D721Med (cell line): ENCODE measurements at regions not wholly inside any gene's neighbourhood (a gene's known extent, or its start where the extent isn't known, plus 50 kb on each side); places are given as distances from the start of the nearest gene placed in this dataset.

ENCODE experiments used
- DNase-seq: peaks from one replicate; pipeline ENCODE4 v3.0.0; 2011; ENCODE audit warnings: low spot score; ENCODE audit not compliant: insufficient read length
- FAIRE-seq: peaks from 2 replicates; lab custom pipeline; 2011; peaks lifted over from hg19 to GRCh38; lab: Jason Lieb, UNC
- TF ChIP-seq, protein P1 (sequence below): IDR thresholded peaks from 2 replicates; pipeline ENCODE4 v1.5.1; 2012; ENCODE audit warnings: mild to moderate bottlenecking, control low read depth; ENCODE audit not compliant: insufficient read depth; ENCODE audit errors: missing control alignments

- TF ChIP-seq, protein P1, sequence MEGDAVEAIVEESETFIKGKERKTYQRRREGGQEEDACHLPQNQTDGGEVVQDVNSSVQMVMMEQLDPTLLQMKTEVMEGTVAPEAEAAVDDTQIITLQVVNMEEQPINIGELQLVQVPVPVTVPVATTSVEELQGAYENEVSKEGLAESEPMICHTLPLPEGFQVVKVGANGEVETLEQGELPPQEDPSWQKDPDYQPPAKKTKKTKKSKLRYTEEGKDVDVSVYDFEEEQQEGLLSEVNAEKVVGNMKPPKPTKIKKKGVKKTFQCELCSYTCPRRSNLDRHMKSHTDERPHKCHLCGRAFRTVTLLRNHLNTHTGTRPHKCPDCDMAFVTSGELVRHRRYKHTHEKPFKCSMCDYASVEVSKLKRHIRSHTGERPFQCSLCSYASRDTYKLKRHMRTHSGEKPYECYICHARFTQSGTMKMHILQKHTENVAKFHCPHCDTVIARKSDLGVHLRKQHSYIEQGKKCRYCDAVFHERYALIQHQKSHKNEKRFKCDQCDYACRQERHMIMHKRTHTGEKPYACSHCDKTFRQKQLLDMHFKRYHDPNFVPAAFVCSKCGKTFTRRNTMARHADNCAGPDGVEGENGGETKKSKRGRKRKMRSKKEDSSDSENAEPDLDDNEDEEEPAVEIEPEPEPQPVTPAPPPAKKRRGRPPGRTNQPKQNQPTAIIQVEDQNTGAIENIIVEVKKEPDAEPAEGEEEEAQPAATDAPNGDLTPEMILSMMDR: no peak
- FAIRE-seq (no peak), DNase-seq (no peak)
Observed at GRCh38 chr11:33624083-33624482, 76.5 kb downstream of the C11orf91 start.

DNA sequence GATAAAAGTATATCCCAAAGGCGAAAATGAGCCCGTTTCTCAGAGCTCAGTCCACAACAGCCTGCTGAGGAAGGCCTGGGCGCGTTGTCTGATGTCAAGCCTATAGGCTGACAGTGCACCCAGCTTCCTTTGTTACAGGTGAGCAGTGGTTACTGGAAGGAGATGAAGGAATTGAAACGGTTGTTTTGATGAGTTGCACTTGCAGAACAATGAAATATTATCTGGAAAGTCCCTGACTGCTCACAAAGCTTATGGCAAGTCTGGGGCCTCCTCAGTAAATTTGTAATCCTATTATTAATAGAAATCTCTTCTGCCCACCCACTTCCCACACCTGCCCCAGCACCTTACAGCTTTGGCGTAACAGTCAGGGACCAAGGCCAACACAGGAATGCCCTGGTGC, 77.8 kb downstream of the C11orf91 start:
- DNase-seq (no peak), FAIRE-seq (no peak)
- TF ChIP-seq, protein P1: no peak

DNA sequence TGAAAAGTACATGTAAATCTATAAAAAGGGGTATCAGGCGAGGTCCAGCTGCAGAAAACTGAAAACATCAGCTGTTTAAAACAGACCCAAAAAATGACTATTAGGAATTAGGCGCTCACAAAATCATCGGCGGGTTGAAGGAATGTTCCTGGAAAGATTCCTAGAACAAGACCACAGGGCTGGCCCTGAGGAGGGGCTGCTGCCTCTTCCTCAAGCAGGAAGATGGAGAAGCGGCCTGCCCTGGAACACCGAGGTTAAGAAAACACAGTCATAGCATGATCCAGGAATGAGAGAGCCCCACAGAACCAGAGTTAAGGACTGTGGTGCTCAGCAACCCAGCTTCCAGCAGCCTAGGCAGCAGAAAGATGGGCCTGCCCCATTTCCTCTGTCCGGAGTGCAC, 78.4 kb downstream of the C11orf91 start:
- TF ChIP-seq, protein P1: no peak
- FAIRE-seq: no peak
- no peak for DNase-seq

DNA sequence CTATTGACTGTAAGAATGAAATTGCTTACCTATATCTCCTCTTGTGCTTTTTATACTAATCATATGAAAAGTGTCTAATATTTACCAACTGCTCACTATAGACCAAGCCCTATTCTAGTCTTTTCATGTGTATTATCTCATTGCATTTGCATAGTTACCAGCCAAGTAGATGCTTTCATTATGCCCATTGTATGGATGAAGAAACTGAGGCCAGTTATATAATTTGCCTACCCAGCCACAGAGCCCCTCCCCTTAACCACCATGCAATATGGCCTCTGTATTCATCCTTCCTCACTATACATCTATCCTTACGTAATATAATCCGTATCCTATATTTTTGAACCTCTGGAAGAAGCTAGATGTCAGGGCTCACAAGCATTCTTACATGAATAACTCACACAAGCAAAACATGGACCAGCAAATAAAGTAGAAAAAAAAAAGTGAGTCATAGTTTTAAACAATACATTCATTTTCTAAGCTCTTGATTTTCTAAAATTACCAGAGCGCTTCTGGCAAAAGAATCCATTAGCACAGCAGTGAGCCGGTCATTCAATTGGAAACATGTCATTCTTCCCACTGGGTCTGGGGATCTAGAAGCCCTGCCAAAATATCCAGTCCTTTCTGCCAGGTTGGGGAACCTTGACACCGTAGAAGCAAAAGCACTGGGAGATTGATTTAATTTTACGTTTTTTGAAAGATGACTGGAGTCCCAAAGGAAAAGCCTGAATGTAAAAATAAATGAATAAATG, 80.0 kb downstream of the C11orf91 start:
- TF ChIP-seq, protein P1: no peak
- DNase-seq: no peak
- no peak for FAIRE-seq

- FAIRE-seq: no peak
- TF ChIP-seq, protein P1: no peak
- no peak for DNase-seq
Observed at GRCh38 chr11:33618956-33619355, 81.7 kb downstream of the C11orf91 start.

GRCh38 chr11:33618351-33618710, 82.3 kb downstream of the C11orf91 start:
- FAIRE-seq (no peak), DNase-seq (no peak)
- TF ChIP-seq, protein P1: no peak

DNA sequence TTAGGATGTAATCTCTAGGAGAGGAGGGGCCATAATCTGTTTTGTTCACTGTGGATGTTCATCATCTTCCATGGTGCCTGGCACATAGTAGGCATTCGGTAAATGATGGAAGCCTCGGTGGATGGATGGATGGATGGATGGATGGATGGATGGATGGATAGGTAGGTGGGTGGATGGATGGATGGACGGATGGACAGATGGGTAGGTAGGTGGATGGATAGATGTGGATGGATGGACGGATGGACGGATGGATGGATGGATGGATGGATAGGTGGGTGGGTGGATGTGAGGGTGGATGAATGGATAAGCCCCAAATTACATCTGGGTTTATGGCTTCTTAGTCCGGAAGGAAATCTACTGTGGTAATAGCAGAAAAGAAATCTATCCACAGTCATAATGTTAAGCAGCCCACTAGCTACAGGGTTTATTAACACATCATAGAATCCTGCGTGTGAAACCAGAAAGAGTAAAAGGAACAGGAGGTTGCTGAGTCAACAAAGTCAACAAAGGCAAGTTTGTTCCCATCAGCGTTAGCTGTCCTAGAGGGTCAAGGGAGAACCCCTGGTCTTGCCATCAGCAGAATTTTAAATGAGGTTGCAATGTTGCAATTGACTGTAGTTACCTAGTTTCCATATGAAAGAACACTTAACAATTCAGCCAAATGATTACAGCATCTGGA, 82.8 kb downstream of the C11orf91 start:
- TF ChIP-seq, protein P1: no peak
- no peak for FAIRE-seq
- DNase-seq: no peak
